ENCODE measurements at regions not wholly inside any gene's neighbourhood (a gene's known extent, or its start where the extent isn't known, plus 50 kb on each side); places are given as distances from the start of the nearest gene placed in this dataset.

DNA sequence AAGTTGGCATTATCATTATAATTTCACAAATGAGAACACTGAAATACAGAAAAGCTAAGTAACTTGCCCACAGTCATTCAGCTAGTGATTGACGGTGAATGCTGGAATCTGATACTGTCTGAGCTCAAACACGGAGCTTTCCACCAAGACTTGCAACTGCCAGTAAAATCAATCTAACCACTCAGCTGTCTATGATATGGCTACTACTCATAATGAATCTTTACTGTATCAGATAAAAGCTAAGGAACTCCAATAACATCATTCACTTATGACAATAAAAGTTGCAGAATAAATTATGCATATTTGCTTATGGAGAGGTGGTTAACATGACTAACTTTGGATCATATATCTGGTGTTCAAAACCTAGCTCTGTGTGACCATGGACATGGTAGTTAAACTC is 279.4 kb upstream of the NXPH2 start:
- no peaks in the 10 kb centered on the region for H3K27me3 ChIP-seq (ENCODE audit: insufficient read depth, low read length)
- H3K9ac ChIP-seq (ENCODE audit: extremely low read depth, insufficient read length, low read length), result no peak overlapping the region
- H3K14ac ChIP-seq (ENCODE audit: insufficient read depth, low read length), result no peak overlapping the region
- no peaks in the 10 kb centered on the region for H4K20me1 ChIP-seq (ENCODE audit: control insufficient read depth, insufficient read depth, insufficient read length)
- peaks cover 3 to 5% of the 10 kb centered on the region in 2 experiments; a peak in 2 of 4 replicates for H3K4me1 Mint-ChIP-seq
- no peak overlapping the region for H3T11ph ChIP-seq (ENCODE audit: low read length)
- no peak overlapping the region for H3K18ac ChIP-seq (ENCODE audit: insufficient read length, low read depth, low read length)
- H3K56ac ChIP-seq (ENCODE audit: insufficient read length, low read depth, low read length), result no peak overlapping the region
- H3K9me3 ChIP-seq (ENCODE audit: control insufficient read depth, low read depth, low read length), result no peaks in the 10 kb centered on the region
- DNase-seq, result no peak
- no peak overlapping the region for H3K4me2 ChIP-seq (ENCODE audit: insufficient read depth, insufficient read length, low read length)
- TF ChIP-seq, protein P1, sequence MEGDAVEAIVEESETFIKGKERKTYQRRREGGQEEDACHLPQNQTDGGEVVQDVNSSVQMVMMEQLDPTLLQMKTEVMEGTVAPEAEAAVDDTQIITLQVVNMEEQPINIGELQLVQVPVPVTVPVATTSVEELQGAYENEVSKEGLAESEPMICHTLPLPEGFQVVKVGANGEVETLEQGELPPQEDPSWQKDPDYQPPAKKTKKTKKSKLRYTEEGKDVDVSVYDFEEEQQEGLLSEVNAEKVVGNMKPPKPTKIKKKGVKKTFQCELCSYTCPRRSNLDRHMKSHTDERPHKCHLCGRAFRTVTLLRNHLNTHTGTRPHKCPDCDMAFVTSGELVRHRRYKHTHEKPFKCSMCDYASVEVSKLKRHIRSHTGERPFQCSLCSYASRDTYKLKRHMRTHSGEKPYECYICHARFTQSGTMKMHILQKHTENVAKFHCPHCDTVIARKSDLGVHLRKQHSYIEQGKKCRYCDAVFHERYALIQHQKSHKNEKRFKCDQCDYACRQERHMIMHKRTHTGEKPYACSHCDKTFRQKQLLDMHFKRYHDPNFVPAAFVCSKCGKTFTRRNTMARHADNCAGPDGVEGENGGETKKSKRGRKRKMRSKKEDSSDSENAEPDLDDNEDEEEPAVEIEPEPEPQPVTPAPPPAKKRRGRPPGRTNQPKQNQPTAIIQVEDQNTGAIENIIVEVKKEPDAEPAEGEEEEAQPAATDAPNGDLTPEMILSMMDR (conservative IDR thresholded peaks at IDR 0.05), result no peak
- H3K9me3 Mint-ChIP-seq, result no peaks in the 10 kb centered on the region
- no peak overlapping the region for H2BK120ac ChIP-seq (ENCODE audit: low read depth, low read length, poor library complexity, severe bottlenecking)
- H3K27ac ChIP-seq (ENCODE audit: insufficient read length, low read depth, low read length), result no peak overlapping the region
- no peak overlapping the region for H3K4me3 Mint-ChIP-seq
- H3K23me2 ChIP-seq (ENCODE audit: insufficient read length, low read depth, low read length, poor library complexity, severe bottlenecking), result no peaks in the 10 kb centered on the region
- no peak overlapping the region for H3K4ac ChIP-seq (ENCODE audit: low read depth, low read length)
- no peak overlapping the region for H4K5ac ChIP-seq (ENCODE audit: insufficient read length, low read depth, low read length)
- no peak overlapping the region for H3K23ac ChIP-seq (ENCODE audit: insufficient read length, low read depth, low read length)
- H2AFZ ChIP-seq (ENCODE audit: low read length), result no peak overlapping the region
- no CpG with 5 or more reads among the region's 2 CpGs for WGBS (ENCODE audit: extremely low coverage, insufficient read length, low lambda C conversion rate)
- H2BK5ac ChIP-seq (ENCODE audit: insufficient read length, low read length), result no peak overlapping the region
- H2BK15ac ChIP-seq (ENCODE audit: low read depth, low read length), result no peak overlapping the region
- no peaks in the 10 kb centered on the region for H3K27me3 Mint-ChIP-seq (ENCODE audit: low read depth)
- H3K79me2 ChIP-seq (ENCODE audit: insufficient read depth, low read length), result no peaks in the 10 kb centered on the region
- no peak overlapping the region for H4K91ac ChIP-seq (ENCODE audit: insufficient read length, low read depth, low read length)
- no peaks in the 10 kb centered on the region; the same call in 1 of the 2 replicates for H3K4me1 ChIP-seq (ENCODE audit: insufficient read depth, low read length)
- H3K27ac Mint-ChIP-seq, result no peak overlapping the region
- H3K36me3 Mint-ChIP-seq (ENCODE audit: insufficient read depth in 1 of 3, low read depth in 3 of 3), result no peaks in the 10 kb centered on the region
- H2BK12ac ChIP-seq (ENCODE audit: insufficient read length, low read depth, low read length), result no peak overlapping the region
- H3K79me1 ChIP-seq (ENCODE audit: insufficient read depth, low read depth, low read length, poor library complexity, severe bottlenecking), result no peaks in the 10 kb centered on the region
- H2BK20ac ChIP-seq (ENCODE audit: low read depth, low read length, poor library complexity, severe bottlenecking), result no peak overlapping the region
- H2AK5ac ChIP-seq (ENCODE audit: insufficient read length, low read length), result no peak overlapping the region
- H4K8ac ChIP-seq (replicated peaks; ENCODE audit: insufficient read length, low read depth, low read length), result no peak overlapping the region
